OCI-LY7 (cell line): ENCODE measurements at regions not wholly inside any gene's neighbourhood (a gene's known extent, or its start where the extent isn't known, plus 50 kb on each side); places are given as distances from the start of the nearest gene placed in this dataset.

ENCODE experiments used
- BruUV-seq: library from RNA; stranded (reverse); fragments of 400-500 nt; replicated peaks from 2 replicates; lab custom pipeline; 2021; lab: Mats Ljungman, UMichigan
- CTCF ChIA-PET: fragments of 300-600 bp; sonication (Branson Sonifier 250); formaldehyde crosslinking; loops from one replicate; lab custom pipeline; 2022; ENCODE audit warnings: antibody characterized with exemption; ENCODE audit not compliant: unreplicated experiment; lab: Charles Lee
- POLR2A ChIA-PET: fragments of 300-600 bp; sonication (Branson Sonifier 250); formaldehyde crosslinking; loops from one replicate; lab custom pipeline; 2022; ENCODE audit warnings: antibody characterized with exemption; lab: Charles Lee
- DNase-seq: peaks from one replicate; pipeline ENCODE4 v3.0.0-alpha.2; 2015; ENCODE audit warnings: low spot score
- H2AFZ ChIP-seq: fragments of 200-600 bp; sonication (generic), shearing (Covaris generic); 2 replicates; pipeline ENCODE4 v1.6.1; 2014; ENCODE audit warnings: mild to moderate bottlenecking, antibody characterized with exemption, low read length, moderate library complexity
- H3K27ac ChIP-seq: fragments of 200-600 bp; sonication (generic); 2 replicates; pipeline ENCODE4 v1.5.1; 2014; ENCODE audit warnings: mixed run types, low read depth, mild to moderate bottlenecking, moderate library complexity, low read length, inconsistent platforms; ENCODE audit not compliant: poor library complexity, severe bottlenecking
- H3K36me3 ChIP-seq: fragments of 200-600 bp; sonication (generic); 2 replicates; pipeline ENCODE4 v1.6.1; 2014; ENCODE audit warnings: mild to moderate bottlenecking, antibody characterized with exemption, low read length, moderate library complexity, mixed read lengths; ENCODE audit not compliant: insufficient read depth
- H3K4me1 ChIP-seq: fragments of 200-600 bp; sonication (generic); 2 replicates; pipeline ENCODE4 v1.5.1; 2014; ENCODE audit warnings: mild to moderate bottlenecking, low read length; ENCODE audit not compliant: insufficient read depth, poor library complexity, severe bottlenecking
- H3K4me2 ChIP-seq: fragments of 200-600 bp; sonication (generic); 2 replicates; pipeline ENCODE4 v1.6.1; 2014; ENCODE audit warnings: mild to moderate bottlenecking, low read length
- H3K4me3 ChIP-seq: fragments of 200-600 bp; sonication (generic); 2 replicates; pipeline ENCODE4 v1.5.1; 2014; ENCODE audit warnings: mild to moderate bottlenecking, low read depth, low read length; ENCODE audit not compliant: poor library complexity, severe bottlenecking
- H3K79me2 ChIP-seq: fragments of 200-600 bp; sonication (generic); 2 replicates; pipeline ENCODE4 v1.6.1; 2016; ENCODE audit warnings: low read depth, mild to moderate bottlenecking, low read length, moderate library complexity, mixed read lengths; ENCODE audit not compliant: insufficient read depth
- H3K9me2 ChIP-seq: fragments of 200-600 bp; sonication (generic); 2 replicates; pipeline ENCODE4 v1.6.1; 2016; ENCODE audit warnings: mild to moderate bottlenecking, low read length, mixed read lengths; ENCODE audit not compliant: insufficient read depth
- H3K9me3 ChIP-seq: fragments of 200-600 bp; sonication (generic); 2 replicates; pipeline ENCODE4 v1.6.1; 2014; ENCODE audit warnings: mild to moderate bottlenecking, mixed run types, low read length, mixed read lengths
- H4K20me1 ChIP-seq: fragments of 200-600 bp; sonication (generic); 2 replicates; pipeline ENCODE4 v1.6.1; 2014; ENCODE audit warnings: mild to moderate bottlenecking, antibody characterized with exemption, low read length, moderate library complexity, mixed read lengths; ENCODE audit not compliant: insufficient read depth
- CTCF ChIP-seq: fragments of 200-600 bp; sonication (generic); conservative IDR thresholded peaks from 2 replicates; pipeline ENCODE4 v1.5.1; 2014; ENCODE audit warnings: mild to moderate bottlenecking, antibody characterized with exemption, low read length, moderate library complexity, mixed read lengths
- EZH2phosphoT487 ChIP-seq: fragments of 200-600 bp; sonication (generic); IDR thresholded peaks from 2 replicates; pipeline ENCODE4 v1.6.1; 2018; ENCODE audit warnings: low read depth, borderline replicate concordance, mild to moderate bottlenecking, mixed run types, antibody characterized with exemption, low read length, moderate library complexity, mixed read lengths
- intact Hi-C: fragments of 100-400 bp; cut with micrococcal nuclease; formaldehyde crosslinking; loops from one replicate; pipeline ENCODE4 v1.10.0; 2022; ENCODE audit not compliant: unreplicated experiment

GRCh38 chr21:39004634-39005501, 178.4 kb downstream of the PSMG1 start:
- intact Hi-C loops = no loop called here
- H3K36me3 ChIP-seq = no peaks in the 10 kb centered on the region
- no peaks in the 10 kb centered on the region for H3K9me3 ChIP-seq
- H3K4me1 ChIP-seq = peaks cover 33% of the 10 kb centered on the region
- CTCF ChIA-PET = no interaction called here
- no peak overlapping the region for H3K4me3 ChIP-seq
- DNase-seq = peak; percentile 31
- POLR2A ChIA-PET = interaction anchor here (0.7 kb wide), 1 partner anchor 99 kb away, joined by 3 read pairs; no protein-coding TSS in a partner anchor
- H3K27ac ChIP-seq = no peak overlapping the region
- TF ChIP-seq EZH2phosphoT487 (no peak), CTCF (no peak)
- peak overlapping the region; percentile 19; the same call in 1 of the 2 replicates for H3K4me2 ChIP-seq
- H2AFZ ChIP-seq = peak overlapping the region; percentile 57; the same call in 1 of the 2 replicates
- no peaks in the 10 kb centered on the region for H3K79me2 ChIP-seq
- no TSS peak for BruUV-seq
- no peaks in the 10 kb centered on the region for H4K20me1 ChIP-seq
- H3K9me2 ChIP-seq = no peaks in the 10 kb centered on the region

- POLR2A ChIA-PET = no interaction called here
- Histone ChIP-seq H3K4me2 (peak overlapping the region; percentile 19; the same call in 1 of the 2 replicates), H3K9me2 (no peaks in the 10 kb centered on the region), H3K27ac (no peak overlapping the region), H4K20me1 (no peaks in the 10 kb centered on the region), H3K79me2 (no peaks in the 10 kb centered on the region), H2AFZ (peak overlapping the region; percentile 57; the same call in 1 of the 2 replicates), H3K36me3 (no peaks in the 10 kb centered on the region), H3K4me3 (no peak overlapping the region), H3K9me3 (no peaks in the 10 kb centered on the region), H3K4me1 (peaks cover 33% of the 10 kb centered on the region)
- CTCF ChIA-PET = no interaction called here
- TF ChIP-seq EZH2phosphoT487 (no peak), CTCF (no peak)
- no peak for DNase-seq
- BruUV-seq = no TSS peak
- intact Hi-C loops = no loop called here
These were observed 179.1 kb downstream of the PSMG1 start for GRCh38 chr21:39003982-39004633.
